GM12865 (cell line): ENCODE measurements at regions not wholly inside any gene's neighbourhood (a gene's known extent, or its start where the extent isn't known, plus 50 kb on each side); places are given as distances from the start of the nearest gene placed in this dataset.

Experiments used
- DNase-seq: peaks from one replicate; pipeline ENCODE4 v3.0.0; 2010; ENCODE audit warnings: low read depth
- H3K4me3 ChIP-seq: 2 replicates; pipeline ENCODE4 v1.5.1; 2011; ENCODE audit warnings: mild to moderate bottlenecking, low read depth, low read length, control low read depth
- CTCF ChIP-seq: IDR thresholded peaks from 2 replicates; pipeline ENCODE4 v1.5.1; 2011; ENCODE audit warnings: low read length, control low read depth, low read depth, inconsistent platforms; ENCODE audit not compliant: insufficient read depth; ENCODE audit errors: missing control alignments

- no peak for DNase-seq
- TF ChIP-seq CTCF = no peak
- H3K4me3 ChIP-seq = no peak overlapping the region
These were observed 135.1 kb downstream of the PLG start for GRCh38 chr6:160837146-160837545.

GRCh38 chr6:160851031-160851430, 140.5 kb upstream of the MAP3K4 start:
- no peak for TF ChIP-seq CTCF
- no peak for DNase-seq
- no peak overlapping the region for H3K4me3 ChIP-seq

GRCh38 chr6:160853946-160854345, 137.6 kb upstream of the MAP3K4 start:
- TF ChIP-seq CTCF = no peak
- H3K4me3 ChIP-seq = no peak overlapping the region
- DNase-seq = no peak

- no peak overlapping the region for H3K4me3 ChIP-seq
- TF ChIP-seq CTCF = no peak
- DNase-seq = no peak
These were observed 132.7 kb upstream of the MAP3K4 start for GRCh38 chr6:160858886-160859285.

GRCh38 chr6:160859822-160860221, 131.7 kb upstream of the MAP3K4 start:
- TF ChIP-seq CTCF = no peak
- no peak for DNase-seq
- H3K4me3 ChIP-seq = no peak overlapping the region

GRCh38 chr6:160861824-160862223, 129.7 kb upstream of the MAP3K4 start:
- DNase-seq = no peak
- no peak for TF ChIP-seq CTCF
- H3K4me3 ChIP-seq = no peak overlapping the region

- no peak overlapping the region for H3K4me3 ChIP-seq
- DNase-seq = no peak
- no peak for TF ChIP-seq CTCF
These were observed 127.8 kb upstream of the MAP3K4 start for GRCh38 chr6:160863782-160864181.
